Activated naive CD4-positive, alpha-beta T cell treated with anti-CD3 and anti-CD28 coated beads, Interleukin-2, amount 50 U/mL, for 72 hours (primary cell): ENCODE measurements at regions not wholly inside any gene's neighbourhood (a gene's known extent, or its start where the extent isn't known, plus 50 kb on each side); places are given as distances from the start of the nearest gene placed in this dataset.
A peak's percentile ranks its signal among the peaks of the same experiment; 100 is the strongest.

ENCODE experiments used
- ATAC-seq, 2 donors: fragments of 150-1000 bp; cut with Tn5 transposase; 2 replicates each; pipeline ENCODE4 v1.10.0; 2021; ENCODE audit warnings: mild to moderate bottlenecking in 2 of 2, moderate library complexity in 2 of 2
- DNase-seq, 2 donors: peaks; one replicate each; pipeline ENCODE4 v3.0.0; 2021 to 2022; ENCODE audit warnings: low spot score in 2 of 2
- H3K27ac Mint-ChIP-seq, 2 donors: one replicate each; pipeline ENCODE4 v1.8.0; 2022; ENCODE audit warnings: mild to moderate bottlenecking in 2 of 2, mixed read lengths in 2 of 2
- H3K36me3 Mint-ChIP-seq, 2 donors: one replicate each; pipeline ENCODE4 v1.8.0; 2022; ENCODE audit warnings: mixed read lengths in 2 of 2
- H3K9me3 Mint-ChIP-seq, 2 donors: one replicate each; pipeline ENCODE4 v1.8.0; 2022; ENCODE audit warnings: mixed read lengths in 2 of 2

DNA sequence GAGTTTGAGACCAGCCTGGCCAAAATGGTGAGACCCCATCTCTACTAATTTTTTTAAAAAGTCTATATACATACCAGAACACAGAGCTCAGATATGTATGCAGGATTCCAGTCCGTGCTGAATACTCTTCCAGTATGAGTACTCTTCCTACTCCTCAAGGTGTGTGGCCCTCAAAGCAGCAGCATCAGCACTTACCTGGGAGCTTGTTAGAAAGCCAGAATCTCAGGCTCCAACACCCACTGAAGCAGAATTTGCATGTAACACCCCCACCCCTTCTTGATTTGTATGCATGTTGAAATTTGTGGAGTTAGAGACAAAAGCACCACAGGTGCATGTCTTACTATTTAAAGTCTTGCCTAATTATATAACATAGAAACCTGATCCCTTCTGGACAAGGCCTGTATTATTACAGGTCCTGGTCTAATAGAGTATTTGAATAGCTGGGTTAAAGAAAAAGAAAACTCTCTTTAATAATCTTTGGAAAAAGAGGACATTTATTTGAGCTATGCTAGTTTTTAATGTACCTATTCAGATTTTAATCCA lies 50.3 kb upstream of the NFE2L2 start:
- DNase-seq = no peak
- ATAC-seq = no peak
- H3K27ac Mint-ChIP-seq = no peak overlapping the region
- H3K9me3 Mint-ChIP-seq = peaks cover 0 to 8% of the 10 kb centered on the region in 2 donors
- H3K36me3 Mint-ChIP-seq = peaks cover 0 to 15% of the 10 kb centered on the region in 2 donors

DNA sequence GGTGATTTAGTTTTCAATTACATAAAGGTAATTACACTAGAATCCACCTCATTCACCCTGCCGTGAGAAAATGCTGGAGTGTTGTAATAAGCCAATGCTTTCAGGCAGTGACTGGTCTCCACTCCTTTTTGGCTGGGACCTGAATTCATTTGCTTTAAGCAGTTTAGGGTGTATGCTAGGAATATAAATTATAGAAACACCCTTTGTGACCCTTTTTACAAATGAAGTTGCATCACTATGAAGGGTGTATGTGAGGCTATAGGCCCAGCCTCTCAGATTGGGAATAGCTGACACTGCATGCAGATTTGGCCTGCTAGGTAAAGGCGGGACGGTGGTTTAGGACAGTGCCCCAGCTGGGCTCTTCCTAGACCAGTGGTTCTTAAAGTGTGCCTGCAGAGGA lies 50.8 kb upstream of the NFE2L2 start:
- peaks cover 0 to 8% of the 10 kb centered on the region in 2 donors for H3K9me3 Mint-ChIP-seq
- ATAC-seq (no peak), DNase-seq (no peak)
- H3K36me3 Mint-ChIP-seq = peaks cover 0 to 14% of the 10 kb centered on the region in 2 donors
- H3K27ac Mint-ChIP-seq = no peak overlapping the region

GRCh38 chr2:177316756-177317155 lies 52.2 kb upstream of the NFE2L2 start:
- DNase-seq (no peak), ATAC-seq (no peak)
- H3K36me3 Mint-ChIP-seq = peaks cover 0 to 11% of the 10 kb centered on the region in 2 donors
- peaks cover 0 to 8% of the 10 kb centered on the region in 2 donors for H3K9me3 Mint-ChIP-seq
- H3K27ac Mint-ChIP-seq = no peak overlapping the region

DNA sequence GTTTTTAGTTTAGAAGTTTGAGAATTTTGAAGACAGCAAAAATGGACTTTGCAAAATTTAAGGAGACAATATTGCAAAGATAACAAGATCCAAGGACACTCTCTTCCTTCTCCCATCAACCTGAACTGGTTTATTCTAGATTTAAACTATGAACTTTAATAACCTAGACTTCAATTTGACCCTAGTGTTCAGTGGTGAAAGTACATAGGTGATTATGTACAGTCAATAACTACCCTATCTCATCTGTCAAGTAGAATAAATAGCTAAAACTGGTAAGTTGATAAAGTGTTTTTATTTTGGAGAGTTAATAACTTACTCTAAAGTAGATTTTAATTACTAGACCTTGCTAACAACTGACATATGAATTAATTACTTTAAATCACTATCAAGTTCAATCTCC lies 52.9 kb upstream of the NFE2L2 start:
- peaks cover 0 to 3% of the 10 kb centered on the region in 2 donors for H3K9me3 Mint-ChIP-seq
- no peak for DNase-seq
- peaks cover 0 to 5% of the 10 kb centered on the region in 2 donors for H3K36me3 Mint-ChIP-seq
- ATAC-seq = no peak
- H3K27ac Mint-ChIP-seq = no peak overlapping the region

DNA sequence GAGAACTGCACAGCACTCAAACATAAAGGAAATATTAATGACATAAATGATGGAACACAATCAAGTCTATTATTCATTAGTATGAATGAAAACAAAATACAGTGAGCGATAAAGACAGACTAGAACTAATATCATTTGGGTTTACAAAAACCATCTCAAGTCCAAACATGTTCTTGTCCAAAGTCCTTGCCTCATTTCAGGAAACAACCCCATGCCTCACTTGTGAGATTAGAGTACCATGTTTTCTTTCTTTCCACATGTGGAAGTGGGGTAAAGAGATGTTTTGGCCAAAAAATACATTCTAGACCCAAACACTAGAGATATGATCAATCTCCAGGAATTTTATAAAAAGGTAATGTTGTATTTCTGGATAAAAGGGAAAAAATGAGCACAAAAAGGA lies 53.3 kb upstream of the NFE2L2 start:
- H3K27ac Mint-ChIP-seq = no peak overlapping the region
- H3K9me3 Mint-ChIP-seq = no peaks in the 10 kb centered on the region
- H3K36me3 Mint-ChIP-seq = peaks cover 0 to 5% of the 10 kb centered on the region in 2 donors
- no peak for DNase-seq
- no peak for ATAC-seq

DNA sequence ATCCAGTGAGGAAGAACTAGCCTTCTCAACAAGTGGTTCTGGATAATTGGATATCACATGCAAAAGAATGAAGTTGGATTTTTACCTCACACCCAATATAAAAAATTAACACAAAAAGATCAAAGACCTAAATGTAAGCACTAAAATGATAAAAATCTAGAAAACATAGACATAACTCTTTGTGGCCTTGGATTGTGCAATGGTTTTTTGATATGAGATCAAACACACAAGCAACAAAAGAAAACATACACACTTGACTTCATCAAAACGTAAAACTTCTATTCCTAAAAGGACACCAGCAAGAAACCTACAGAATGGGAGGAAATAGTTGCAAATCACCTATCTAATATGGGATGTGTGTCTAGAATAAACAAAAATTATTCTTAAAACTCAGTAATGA lies 54.1 kb upstream of the NFE2L2 start:
- Mint-ChIP-seq H3K9me3 (no peaks in the 10 kb centered on the region), H3K27ac (no peak overlapping the region), H3K36me3 (peaks cover 0 to 5% of the 10 kb centered on the region in 2 donors)
- ATAC-seq = no peak
- DNase-seq = no peak

DNA sequence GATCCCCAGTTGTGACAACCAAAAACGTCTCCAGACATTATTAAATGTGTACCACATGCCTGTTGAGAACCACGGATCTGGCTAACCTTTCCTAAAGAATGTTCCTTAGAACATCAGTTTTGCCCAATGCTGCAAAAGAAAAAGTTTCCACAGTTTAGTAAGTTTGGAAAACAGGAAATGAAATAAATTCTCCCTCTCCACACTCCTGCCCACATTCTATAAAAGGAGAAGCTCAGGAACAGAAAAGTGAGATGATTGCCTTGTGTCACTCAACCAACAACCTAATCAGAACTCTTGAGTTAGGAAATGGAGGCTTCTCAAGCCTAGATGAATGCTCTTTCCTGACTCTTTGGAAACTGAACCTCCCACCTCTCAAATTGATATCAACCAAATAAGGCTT lies 56.1 kb upstream of the NFE2L2 start:
- Mint-ChIP-seq H3K27ac (no peak overlapping the region), H3K9me3 (no peaks in the 10 kb centered on the region), H3K36me3 (peaks cover 0 to 5% of the 10 kb centered on the region in 2 donors)
- ATAC-seq (no peak), DNase-seq (no peak)

DNA sequence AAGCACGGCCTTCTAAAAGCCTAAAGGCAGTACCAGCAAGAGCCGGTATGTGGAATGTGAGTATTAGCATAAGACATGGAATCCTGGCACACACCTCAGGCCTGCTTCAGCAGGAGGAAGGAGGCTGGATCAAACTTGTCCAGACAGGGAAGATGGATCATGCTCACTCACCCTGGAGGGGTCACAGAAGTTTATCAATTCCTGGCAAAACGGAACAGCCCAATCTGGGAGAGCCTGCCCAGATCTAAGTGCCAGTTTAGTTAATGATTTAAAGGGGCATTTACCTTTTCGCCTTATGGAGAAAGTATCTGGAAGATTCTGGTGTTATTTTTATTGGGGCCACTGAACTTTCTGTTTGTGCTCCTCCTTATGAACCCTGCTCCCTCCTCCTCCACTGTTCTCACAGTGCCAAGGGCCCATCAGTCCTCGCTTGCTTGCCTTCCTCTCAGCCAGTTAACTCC lies 58.3 kb upstream of the NFE2L2 start:
- peak overlapping the region; percentile 22 to 51 for H3K27ac Mint-ChIP-seq
- no peak for DNase-seq
- no peaks in the 10 kb centered on the region for H3K9me3 Mint-ChIP-seq
- peaks cover 0 to 5% of the 10 kb centered on the region in 2 donors for H3K36me3 Mint-ChIP-seq
- ATAC-seq = no peak

- no peak for DNase-seq
- ATAC-seq = no peak
- peaks cover 0 to 6% of the 10 kb centered on the region in 2 donors for H3K36me3 Mint-ChIP-seq
Measured at GRCh38 chr2:177324797-177325196, 60.3 kb upstream of the NFE2L2 start.

DNA sequence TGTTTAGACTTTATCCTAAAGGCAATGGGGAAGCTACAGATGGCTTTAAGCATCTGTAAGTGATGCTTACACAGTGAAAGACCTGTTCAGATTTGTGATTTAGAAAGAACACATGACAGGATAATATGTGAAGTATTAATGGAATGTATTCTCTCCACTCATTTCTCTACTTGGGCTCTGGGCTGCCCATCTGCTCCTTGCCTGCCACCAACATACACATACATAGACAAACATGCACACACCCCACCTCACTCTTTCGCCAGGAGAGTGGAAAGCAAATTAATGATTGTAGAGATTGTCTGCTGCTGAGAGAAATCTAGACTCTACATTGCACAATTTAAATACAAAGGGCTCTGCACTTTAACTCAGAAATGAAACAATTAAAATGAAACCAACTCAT lies 61.0 kb upstream of the NFE2L2 start:
- ATAC-seq (no peak), DNase-seq (no peak)
- Mint-ChIP-seq H3K27ac (no peak overlapping the region), H3K36me3 (peaks cover 0 to 6% of the 10 kb centered on the region in 2 donors), H3K9me3 (no peaks in the 10 kb centered on the region)

More at GRCh38 chr2:177324797-177325196, 60.3 kb upstream of the NFE2L2 start:
- Mint-ChIP-seq H3K9me3 (no peaks in the 10 kb centered on the region), H3K27ac (no peak overlapping the region)

DNA sequence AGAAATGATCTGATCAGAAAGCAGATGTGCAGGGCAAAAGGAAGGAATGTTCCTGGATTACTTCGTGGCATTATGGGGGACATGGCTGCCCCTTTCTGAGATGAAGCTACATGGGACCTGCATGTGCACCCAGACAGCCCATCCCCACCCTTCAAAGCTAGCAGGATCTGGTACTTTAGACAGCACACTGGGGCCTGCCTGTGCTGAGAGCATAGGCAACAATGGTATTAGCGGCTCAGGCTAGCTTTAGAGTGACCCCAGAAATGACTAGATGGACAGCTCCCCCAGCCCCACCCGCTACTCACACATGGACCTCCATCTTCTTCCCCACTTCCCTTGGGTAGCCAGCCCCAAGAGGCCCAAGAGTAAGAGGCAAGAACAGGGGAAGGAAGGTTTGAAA lies 61.5 kb upstream of the NFE2L2 start:
- Mint-ChIP-seq H3K9me3 (no peaks in the 10 kb centered on the region), H3K27ac (no peak overlapping the region), H3K36me3 (peaks cover 0 to 6% of the 10 kb centered on the region in 2 donors)
- DNase-seq (no peak), ATAC-seq (no peak)

DNA sequence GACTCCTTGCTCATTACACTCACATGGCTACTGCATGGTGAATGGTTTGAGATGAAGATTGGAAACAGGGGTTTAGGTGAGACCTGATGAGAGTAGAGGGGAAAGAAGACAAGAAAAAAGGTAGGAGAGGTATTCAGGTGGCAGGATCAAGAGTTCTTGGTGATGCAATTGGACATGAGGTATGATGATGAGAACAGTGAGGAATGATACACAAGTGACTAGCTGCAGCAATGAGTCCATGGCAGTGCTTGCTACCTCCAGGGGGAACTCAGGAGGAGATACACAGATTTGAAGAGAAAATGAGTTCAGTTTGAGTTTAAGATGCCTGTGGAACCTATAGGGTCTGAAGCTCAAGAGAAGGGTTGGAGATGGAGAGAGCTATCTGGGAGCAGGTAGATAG lies 62.1 kb upstream of the NFE2L2 start:
- no peak for ATAC-seq

DNA sequence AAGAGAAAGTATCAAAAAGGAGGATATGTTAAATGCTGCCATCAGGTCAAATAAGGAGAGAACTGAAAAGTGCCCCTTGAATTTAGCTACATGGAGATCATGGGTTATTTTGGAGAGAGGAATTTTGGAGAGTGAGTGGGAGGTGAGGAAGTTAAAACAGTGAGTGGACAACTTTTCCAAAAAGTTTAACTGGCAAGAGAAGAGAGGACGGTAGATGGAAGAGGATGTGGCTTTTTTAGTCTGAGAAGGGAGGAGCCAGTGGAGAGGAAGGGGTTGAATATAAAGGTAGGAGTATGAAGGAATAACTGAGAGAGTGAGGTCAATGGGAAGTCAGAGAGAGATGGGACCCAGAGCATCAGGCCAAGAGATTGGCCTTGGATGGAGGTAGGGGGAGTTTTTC lies 62.5 kb upstream of the NFE2L2 start:
- H3K9me3 Mint-ChIP-seq = no peaks in the 10 kb centered on the region
- DNase-seq (no peak), ATAC-seq (no peak)
- peaks cover 0 to 6% of the 10 kb centered on the region in 2 donors for H3K36me3 Mint-ChIP-seq
- no peak overlapping the region for H3K27ac Mint-ChIP-seq

More for the DNA sequence above, 62.1 kb upstream of the NFE2L2 start:
- H3K9me3 Mint-ChIP-seq = no peaks in the 10 kb centered on the region
- no peak for DNase-seq
- H3K27ac Mint-ChIP-seq = no peak overlapping the region
- H3K36me3 Mint-ChIP-seq = peaks cover 0 to 6% of the 10 kb centered on the region in 2 donors

DNA sequence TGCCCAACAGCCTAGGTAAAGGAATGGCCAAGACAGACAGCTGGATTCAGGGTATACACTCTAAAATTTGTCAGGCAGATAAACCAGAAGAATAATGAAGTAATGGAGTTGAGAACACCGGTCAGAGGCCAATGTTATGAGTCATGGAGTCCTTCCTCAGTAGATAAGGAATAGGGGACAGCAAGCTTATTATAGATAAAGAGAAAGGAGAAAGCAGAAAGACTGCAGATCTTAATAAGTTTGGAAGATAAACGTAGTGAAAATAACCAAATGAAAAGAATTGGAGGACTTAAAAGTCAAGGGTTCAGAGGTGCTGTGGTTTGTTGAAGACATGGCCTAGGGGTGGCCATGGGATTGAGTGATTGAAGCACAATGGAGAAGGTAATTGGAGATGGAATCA lies 63.5 kb upstream of the NFE2L2 start:
- H3K9me3 Mint-ChIP-seq = no peaks in the 10 kb centered on the region
- DNase-seq (no peak), ATAC-seq (no peak)
- no peak overlapping the region for H3K27ac Mint-ChIP-seq
- H3K36me3 Mint-ChIP-seq = peaks cover 0 to 6% of the 10 kb centered on the region in 2 donors

- no peak overlapping the region for H3K27ac Mint-ChIP-seq
- no peak for ATAC-seq
- no peak for DNase-seq
- H3K36me3 Mint-ChIP-seq = peaks cover 0 to 6% of the 10 kb centered on the region in 2 donors
- H3K9me3 Mint-ChIP-seq = no peaks in the 10 kb centered on the region
Measured at GRCh38 chr2:177329064-177329463, 63.5 kb upstream of the AGPS start.

GRCh38 chr2:177331466-177331997 lies 61.0 kb upstream of the AGPS start:
- DNase-seq (no peak), ATAC-seq (no peak)
- H3K9me3 Mint-ChIP-seq = no peaks in the 10 kb centered on the region
- peak overlapping the region; percentile 59 to 73 for H3K27ac Mint-ChIP-seq
- H3K36me3 Mint-ChIP-seq = peaks cover 0 to 6% of the 10 kb centered on the region in 2 donors

- Mint-ChIP-seq H3K27ac (peak overlapping the region; percentile 59 to 73), H3K36me3 (peaks cover 0 to 6% of the 10 kb centered on the region in 2 donors), H3K9me3 (no peaks in the 10 kb centered on the region)
- DNase-seq (peak in 1 of 2 donors; percentile 59), ATAC-seq (peak; percentile 82 to 87)
Measured at GRCh38 chr2:177332026-177332991, 60.3 kb upstream of the AGPS start.
